NB4 (cell line): ENCODE measurements at regions not wholly inside any gene's neighbourhood (a gene's known extent, or its start where the extent isn't known, plus 50 kb on each side); places are given as distances from the start of the nearest gene placed in this dataset.

ENCODE experiments used
- MYC ChIP-seq: IDR thresholded peaks from 2 replicates; pipeline ENCODE4 v1.6.1; 2011; ENCODE audit warnings: low read depth, low read length
- POLR2A ChIP-seq: IDR thresholded peaks from 2 replicates; pipeline ENCODE4 v1.6.1; 2011; ENCODE audit warnings: mild to moderate bottlenecking; ENCODE audit not compliant: insufficient read length; ENCODE audit errors: extremely low read depth
- TF ChIP-seq, protein P1 (sequence below): IDR thresholded peaks from one replicate; pipeline ENCODE4 v1.5.1; 2012; ENCODE audit warnings: low read depth, low read length
- TF ChIP-seq, protein P2 (sequence below): IDR thresholded peaks from 2 replicates; pipeline ENCODE4 v1.6.1; 2011; ENCODE audit warnings: low read depth, low read length

DNA sequence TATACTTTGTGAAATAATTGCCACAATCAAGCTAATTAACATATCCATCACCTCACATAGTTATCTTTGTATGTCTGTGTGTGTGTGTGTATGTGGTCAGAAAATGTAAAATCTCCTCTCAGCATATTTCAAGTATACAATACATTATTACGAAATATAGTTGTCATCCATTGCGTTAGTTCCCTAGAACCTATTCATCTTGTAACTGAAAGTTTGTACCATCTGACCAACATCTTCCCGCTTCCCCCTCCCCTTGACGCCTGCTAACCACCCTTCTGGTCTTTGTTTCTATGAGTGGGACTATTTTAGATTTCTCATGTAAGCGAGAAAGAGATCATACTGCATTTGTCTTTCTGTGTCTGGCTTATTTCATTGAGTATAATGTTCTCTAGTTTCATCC lies 455.3 kb downstream of the KCNT2 start:
- TF ChIP-seq POLR2A (no peak), MYC (no peak)
- TF ChIP-seq, protein P1, sequence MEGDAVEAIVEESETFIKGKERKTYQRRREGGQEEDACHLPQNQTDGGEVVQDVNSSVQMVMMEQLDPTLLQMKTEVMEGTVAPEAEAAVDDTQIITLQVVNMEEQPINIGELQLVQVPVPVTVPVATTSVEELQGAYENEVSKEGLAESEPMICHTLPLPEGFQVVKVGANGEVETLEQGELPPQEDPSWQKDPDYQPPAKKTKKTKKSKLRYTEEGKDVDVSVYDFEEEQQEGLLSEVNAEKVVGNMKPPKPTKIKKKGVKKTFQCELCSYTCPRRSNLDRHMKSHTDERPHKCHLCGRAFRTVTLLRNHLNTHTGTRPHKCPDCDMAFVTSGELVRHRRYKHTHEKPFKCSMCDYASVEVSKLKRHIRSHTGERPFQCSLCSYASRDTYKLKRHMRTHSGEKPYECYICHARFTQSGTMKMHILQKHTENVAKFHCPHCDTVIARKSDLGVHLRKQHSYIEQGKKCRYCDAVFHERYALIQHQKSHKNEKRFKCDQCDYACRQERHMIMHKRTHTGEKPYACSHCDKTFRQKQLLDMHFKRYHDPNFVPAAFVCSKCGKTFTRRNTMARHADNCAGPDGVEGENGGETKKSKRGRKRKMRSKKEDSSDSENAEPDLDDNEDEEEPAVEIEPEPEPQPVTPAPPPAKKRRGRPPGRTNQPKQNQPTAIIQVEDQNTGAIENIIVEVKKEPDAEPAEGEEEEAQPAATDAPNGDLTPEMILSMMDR = no peak
- TF ChIP-seq, protein P2, sequence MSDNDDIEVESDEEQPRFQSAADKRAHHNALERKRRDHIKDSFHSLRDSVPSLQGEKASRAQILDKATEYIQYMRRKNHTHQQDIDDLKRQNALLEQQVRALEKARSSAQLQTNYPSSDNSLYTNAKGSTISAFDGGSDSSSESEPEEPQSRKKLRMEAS = no peak
